ENCODE measurements at regions not wholly inside any gene's neighbourhood (a gene's known extent, or its start where the extent isn't known, plus 50 kb on each side); places are given as distances from the start of the nearest gene placed in this dataset.

DNA sequence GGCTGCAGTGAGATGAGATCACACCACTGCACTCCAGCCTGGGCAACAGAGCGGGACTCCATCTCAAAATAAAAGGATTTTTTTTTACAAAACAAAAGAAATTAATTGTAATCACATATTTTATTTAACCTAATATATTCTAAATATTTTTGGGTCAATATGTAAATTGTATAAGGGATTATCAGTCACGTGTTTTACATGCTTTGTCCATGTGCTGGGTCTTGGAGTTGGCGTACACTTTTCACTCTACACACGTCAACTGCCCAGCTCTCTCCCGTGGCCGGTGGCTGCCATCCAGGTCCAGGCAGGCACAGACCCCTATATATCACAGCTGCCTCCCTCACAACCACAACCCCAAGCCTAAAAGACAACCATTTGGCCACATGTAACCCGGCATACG is 68.1 kb downstream of the RBFOX3 start:
- no peak for DNase-seq (ENCODE audit: low read depth)
- in situ Hi-C loops (cut with HindIII; ENCODE audit: low pct_unique_long_range_greater_than_20kb, low sequenced_read_pairs): no loop called here

DNA sequence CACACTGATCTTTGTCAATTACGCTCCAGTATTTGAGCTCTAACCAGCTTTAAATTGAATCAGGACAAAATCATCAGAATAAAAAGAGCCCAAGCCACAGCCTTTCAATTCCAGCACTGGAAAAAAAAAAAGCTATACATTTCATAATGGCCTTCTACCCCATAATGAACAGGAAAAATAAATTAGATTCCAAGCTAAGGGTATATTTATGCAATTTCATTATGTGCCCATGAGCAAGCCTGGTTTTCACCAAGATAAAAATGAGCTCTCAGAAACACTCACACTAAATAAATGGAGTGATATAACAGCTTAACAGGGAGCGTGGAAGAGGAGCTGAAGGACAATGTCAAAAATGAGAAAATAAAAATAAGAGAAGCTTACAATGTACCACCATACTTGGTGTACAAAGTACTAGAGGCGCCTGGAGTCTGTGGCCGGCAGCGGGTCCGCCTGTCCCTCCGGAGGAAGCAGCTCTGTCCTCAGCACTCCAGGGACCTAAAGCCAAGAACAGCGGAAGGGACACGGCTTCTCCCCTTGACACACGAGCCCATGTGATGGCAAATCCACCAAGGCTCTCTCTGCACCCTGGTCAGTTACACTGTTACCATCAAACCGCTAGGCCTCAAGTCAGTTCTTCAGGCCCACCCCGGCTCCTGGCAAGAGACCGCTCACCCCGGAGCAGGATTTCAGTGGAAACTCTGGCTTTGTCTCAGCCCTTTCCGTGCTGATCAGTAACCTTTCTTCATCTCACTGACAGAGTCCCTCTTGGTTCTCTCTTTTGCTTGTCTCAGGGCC is 69.6 kb downstream of the RBFOX3 start:
- DNase-seq (ENCODE audit: low read depth): no peak
- in situ Hi-C loops (cut with HindIII; ENCODE audit: low pct_unique_long_range_greater_than_20kb, low sequenced_read_pairs): no loop called here

DNA sequence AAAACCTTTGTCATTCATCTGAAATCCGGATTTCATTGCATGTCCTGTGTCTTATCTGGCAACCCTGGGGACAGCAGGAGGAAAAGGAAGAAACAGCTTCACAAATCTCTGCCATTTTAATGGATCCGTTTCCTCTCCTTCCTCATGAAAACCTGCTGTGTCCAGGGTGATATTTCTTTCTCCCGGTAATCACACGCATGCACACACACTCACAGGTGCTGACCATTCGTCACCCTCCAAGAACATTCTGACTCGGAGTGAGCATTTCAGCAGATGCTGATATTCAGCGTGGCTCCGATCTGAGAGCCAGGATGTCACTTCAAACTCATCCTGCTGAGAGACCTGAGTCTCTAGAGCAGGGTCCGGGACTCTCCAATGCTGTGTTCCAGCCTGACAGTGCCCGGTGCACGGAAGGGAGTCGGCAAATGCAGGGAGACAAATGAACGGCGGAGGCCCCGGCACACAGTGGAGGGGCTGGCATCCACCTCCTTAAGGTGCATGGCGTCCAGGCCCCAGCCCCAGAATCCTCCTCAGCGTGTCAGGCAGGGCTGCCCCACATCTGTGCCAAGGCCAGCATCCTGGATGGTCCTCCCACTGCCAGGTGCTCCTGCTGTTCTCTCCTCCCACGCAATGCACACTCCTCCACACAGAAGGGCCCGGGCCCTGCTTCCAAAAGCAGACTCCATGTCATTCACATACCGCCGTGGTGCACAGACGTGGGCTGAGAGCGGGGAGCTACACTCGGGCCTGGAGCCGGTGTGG is 70.7 kb downstream of the RBFOX3 start:
- in situ Hi-C loops (cut with HindIII; ENCODE audit: low pct_unique_long_range_greater_than_20kb, low sequenced_read_pairs): no loop called here

DNA sequence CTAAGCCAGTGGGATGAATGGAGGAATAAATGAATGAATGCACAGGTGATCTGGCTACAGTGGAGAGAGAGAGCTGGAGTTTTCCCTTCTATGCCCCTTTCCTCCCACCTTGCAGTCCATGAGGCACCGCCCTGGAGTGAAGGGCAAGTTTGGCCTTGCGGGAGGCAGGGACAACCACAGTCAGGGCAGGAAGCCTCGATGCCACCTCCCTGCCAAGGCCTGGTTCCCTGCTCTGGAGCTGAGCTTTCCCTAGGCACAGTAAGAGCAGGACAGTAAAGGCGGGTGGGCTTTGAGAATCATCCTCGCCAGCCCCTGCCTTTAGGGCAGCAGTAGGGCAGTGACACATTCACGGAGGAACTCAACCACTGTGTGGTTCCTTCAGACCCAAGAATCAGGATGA is 72.6 kb downstream of the RBFOX3 start:
- in situ Hi-C loops (cut with HindIII; ENCODE audit: low pct_unique_long_range_greater_than_20kb, low sequenced_read_pairs): no loop called here
- no peak for DNase-seq (ENCODE audit: low read depth)

More for the DNA sequence above, 70.7 kb downstream of the RBFOX3 start:
- no peak for DNase-seq (ENCODE audit: low read depth)

DNA sequence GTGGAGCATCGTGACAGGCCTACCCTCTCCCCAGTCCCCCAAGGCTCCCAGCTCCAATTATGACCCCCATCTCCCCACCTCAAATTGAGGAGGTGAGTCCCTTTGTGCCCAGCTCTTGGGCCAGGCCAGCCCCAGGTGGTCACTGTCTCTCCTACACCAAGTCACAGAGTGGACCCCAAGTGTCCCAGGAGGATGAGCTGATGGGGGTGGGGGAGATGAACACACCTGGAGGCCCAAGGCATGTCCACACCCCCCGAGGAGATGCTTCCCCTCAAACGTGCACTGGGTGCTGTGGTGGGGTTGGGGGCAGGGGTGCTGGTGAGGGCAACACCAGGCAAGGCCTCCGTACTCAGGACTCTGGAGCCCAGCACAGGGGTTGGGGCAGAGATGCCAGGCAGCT is 73.2 kb downstream of the RBFOX3 start:
- no peak for DNase-seq (ENCODE audit: low read depth)
- in situ Hi-C loops (cut with HindIII; ENCODE audit: low pct_unique_long_range_greater_than_20kb, low sequenced_read_pairs): no loop called here

DNA sequence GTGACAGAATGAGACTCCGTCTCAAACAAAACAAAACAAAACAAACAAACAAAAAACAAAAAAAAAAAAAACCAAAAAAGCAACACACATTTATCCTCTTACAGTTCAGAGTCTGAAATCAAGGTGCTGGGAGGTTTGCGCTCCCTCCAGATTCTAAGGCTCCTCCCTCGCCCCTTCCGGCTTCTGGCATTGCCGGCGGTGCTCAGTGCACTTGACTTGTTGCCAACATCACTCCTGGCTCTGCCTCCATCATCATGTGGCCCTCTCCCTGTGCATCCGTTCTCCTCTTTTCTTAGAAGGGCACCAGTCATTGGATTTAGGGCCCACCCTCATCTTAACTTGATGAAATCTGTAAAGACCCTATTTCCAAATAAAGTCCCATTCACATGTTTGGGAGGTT is 73.8 kb downstream of the RBFOX3 start:
- in situ Hi-C loops (cut with HindIII; ENCODE audit: low pct_unique_long_range_greater_than_20kb, low sequenced_read_pairs): no loop called here
- DNase-seq (ENCODE audit: low read depth): no peak

DNA sequence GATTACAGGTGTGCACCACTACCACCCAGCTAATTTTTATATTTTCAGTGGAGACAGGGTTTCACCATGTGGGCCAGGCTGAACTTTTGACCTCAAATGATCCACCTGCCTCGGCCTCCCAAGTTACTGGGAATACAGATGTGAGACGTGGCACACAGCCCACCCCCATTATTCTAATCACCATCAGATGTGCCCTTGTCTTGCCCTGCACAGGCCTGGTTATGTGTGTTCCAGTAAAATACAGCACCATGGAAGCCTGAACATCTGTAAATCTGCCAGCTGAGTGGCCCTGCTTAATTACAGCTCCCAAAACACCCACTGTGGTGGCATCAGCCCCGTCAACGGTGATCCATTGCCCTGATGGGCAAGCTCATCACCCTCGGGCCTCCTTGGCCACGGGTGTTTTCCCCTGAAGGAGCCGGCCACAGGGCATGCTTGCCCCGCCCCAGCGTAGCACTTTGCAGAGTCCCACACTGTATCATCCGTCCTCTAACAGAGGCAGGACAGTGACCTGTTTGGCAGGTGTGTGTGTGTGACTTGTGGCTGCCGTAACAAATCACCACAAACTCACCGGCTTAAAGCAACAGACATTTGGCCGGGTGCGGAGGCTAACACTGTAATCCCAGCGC is 74.5 kb downstream of the RBFOX3 start:
- no peak for DNase-seq (ENCODE audit: low read depth)
- in situ Hi-C loops (cut with HindIII; ENCODE audit: low pct_unique_long_range_greater_than_20kb, low sequenced_read_pairs): no loop called here

DNA sequence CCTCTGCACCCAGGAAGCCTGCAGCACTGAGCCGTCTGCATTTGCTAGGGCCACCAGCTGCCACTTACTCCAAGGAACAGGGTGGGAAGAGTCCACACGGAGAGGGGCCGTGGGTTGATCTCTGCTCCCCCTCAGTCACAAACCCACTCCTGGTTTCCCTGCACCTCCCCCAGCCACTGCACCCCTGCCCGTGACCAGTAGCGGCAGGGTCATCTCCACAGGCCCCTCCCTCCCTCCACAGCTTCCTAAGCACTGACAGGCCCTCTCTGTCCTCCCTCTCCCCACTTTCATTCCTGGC is 75.2 kb downstream of the RBFOX3 start:
- DNase-seq (ENCODE audit: low read depth): no peak
- in situ Hi-C loops (cut with HindIII; ENCODE audit: low pct_unique_long_range_greater_than_20kb, low sequenced_read_pairs): no loop called here

DNA sequence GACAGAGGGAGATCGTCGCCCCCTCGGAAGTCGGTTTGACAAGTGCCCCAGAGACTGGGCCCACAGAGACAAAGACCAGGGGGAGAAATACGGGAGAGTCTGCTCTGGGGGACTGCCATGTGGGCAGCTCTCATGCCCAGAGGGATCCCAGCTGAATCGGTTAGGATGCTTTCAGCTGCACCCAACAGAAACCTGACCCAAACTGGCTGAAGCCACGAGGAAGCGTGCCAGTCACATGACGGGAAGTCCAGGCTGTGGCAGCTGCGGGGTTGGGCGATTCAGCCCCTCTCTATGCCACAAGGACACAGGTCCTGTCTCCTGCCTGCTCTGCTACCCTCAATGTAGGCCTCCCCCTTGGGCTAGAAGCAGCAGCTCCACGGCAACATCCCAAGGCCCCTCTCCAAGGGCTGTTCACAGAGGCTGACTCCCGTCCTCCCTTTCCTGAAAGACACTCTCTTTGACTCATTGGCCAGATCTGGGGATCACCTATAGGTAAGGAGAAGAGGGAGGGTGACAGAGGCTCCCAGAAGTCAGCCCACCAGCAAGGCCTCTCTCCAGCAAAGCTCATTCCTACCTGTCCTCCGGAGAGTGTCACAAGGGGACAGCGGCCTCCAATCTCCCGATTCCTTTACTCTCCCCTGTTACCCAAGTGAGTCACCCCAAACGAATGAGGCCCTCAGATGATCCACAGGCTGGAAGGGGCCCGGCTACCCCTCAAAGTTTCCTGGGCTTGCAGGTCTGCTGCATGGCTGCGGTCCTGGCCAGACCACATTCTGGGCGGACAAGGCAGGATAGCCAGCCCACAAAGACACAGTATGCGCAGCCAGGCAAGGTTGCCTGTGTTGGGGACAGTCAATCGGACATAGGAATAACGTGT is 75.8 kb downstream of the RBFOX3 start:
- no peak for DNase-seq (ENCODE audit: low read depth)
- in situ Hi-C loops (cut with HindIII; ENCODE audit: low pct_unique_long_range_greater_than_20kb, low sequenced_read_pairs): no loop called here

DNA sequence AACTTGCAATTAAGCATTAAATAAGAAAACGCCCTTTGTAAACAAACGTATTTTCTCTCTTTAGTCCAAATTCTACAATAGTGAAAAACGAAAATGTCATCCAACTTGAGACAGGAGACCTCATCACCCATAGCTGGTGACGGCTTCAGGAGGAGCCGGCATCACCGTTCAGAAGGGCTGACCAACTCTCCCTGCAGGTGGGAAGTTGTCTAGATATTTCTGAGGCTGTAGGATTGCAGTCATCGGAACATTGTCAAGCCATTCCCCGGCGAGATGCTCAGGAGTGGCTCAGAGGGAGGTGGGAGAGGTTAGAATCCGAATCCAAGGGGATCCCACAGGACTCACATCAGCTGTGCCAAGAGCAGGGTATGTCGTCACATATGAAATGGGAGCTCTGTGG is 76.7 kb downstream of the RBFOX3 start:
- in situ Hi-C loops (cut with HindIII; ENCODE audit: low pct_unique_long_range_greater_than_20kb, low sequenced_read_pairs): no loop called here
- no peak for DNase-seq (ENCODE audit: low read depth)

DNA sequence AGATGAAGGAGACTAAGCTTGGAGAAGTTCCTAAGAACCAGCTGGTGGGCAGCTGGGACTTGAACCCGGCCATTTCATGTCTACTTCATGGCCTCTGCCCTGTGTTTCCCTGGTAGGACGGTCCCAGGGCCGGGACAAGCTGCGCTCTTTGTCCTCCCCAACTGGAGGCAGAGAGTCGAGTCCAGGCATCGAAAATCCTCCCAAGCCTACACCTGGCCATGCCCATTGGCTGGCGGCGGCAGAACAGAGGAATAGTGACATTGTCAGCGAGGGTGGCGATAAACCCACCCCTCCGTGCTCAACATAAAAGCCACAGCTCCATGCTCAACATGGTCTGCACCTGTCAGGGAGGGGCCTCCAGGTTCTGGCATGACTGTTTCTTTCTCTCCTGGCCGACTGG is 77.7 kb downstream of the RBFOX3 start:
- no peak for DNase-seq (ENCODE audit: low read depth)
- in situ Hi-C loops (cut with HindIII; ENCODE audit: low pct_unique_long_range_greater_than_20kb, low sequenced_read_pairs): no loop called here

DNA sequence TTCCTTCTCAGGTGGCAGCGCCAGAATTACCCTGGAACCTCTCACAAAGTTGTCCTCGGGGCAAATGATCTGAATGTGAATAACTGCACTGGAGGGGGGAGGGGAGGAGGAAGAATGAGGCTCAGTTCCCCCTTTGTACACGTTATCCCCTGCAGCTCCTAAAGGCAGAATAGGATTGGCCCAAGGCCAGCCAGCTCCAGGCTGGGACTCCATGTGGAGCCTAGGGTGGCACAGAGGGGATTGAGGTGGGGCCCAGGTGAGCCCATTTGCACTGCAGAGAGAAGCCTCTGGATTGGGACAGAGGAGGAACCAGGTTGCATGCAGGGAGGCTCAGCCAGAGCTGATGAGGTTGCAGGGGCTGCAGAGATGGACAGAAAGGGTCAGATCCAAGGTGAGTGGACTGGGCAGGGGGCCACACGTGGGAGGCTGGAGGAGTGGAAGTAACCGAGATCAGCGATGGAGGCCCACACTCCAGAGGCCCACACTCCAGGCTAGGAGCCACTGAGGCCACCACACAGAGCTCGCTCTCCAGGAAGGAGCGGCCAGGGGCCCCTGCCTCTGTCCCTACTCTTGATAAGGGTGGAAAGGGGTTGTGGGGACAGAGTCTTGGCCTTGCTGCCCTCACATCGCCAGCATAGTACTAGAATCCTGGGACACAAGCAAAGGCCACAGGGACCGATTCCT is 78.6 kb downstream of the RBFOX3 start:
- in situ Hi-C loops (cut with HindIII; ENCODE audit: low pct_unique_long_range_greater_than_20kb, low sequenced_read_pairs): no loop called here
- DNase-seq (ENCODE audit: low read depth): no peak

DNA sequence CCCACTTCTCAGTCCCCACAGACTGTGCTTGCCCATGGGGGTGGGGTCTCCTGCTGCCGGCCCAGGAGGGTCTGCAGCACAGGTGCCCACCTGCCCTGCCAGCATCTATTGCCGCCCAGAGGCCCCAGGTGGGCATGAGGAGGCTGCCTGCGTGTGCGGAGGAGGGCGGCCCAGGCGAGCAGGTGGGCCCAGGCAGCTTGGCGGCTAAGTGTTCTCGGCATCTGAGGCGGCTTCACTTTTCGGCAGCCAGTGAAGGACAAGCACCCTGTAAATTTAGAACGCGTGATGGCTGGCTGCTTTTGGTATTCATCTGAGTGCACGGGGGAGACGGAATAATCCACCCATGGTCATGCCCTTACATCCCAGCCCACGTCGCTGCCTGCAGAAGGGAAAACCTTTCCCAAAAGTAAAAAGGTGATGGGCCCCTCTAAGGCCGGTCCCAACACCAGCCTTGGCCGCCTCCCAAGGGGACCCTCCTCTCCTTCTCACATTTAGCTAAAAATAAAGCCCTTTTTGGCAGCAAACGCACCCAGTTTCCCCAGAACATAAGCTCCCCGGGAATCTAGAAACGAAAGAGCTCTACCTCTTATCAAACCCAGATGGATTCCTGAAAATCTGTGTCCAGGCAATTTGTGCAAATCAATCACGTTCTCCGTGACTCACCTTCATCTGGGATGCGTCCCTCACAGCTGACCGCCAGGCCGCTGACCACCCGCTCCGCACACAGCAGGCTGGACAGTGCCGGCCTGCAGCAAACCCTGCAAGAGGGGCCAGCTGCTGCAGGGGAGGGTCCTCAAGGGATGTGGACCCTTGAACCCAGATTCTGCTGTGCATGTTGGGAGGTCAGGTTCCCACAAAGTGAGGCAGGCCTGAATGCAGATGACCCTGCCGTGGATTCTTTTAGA is 79.4 kb downstream of the RBFOX3 start:
- in situ Hi-C loops (cut with HindIII; ENCODE audit: low pct_unique_long_range_greater_than_20kb, low sequenced_read_pairs): no loop called here
- DNase-seq (ENCODE audit: low read depth): no peak

DNA sequence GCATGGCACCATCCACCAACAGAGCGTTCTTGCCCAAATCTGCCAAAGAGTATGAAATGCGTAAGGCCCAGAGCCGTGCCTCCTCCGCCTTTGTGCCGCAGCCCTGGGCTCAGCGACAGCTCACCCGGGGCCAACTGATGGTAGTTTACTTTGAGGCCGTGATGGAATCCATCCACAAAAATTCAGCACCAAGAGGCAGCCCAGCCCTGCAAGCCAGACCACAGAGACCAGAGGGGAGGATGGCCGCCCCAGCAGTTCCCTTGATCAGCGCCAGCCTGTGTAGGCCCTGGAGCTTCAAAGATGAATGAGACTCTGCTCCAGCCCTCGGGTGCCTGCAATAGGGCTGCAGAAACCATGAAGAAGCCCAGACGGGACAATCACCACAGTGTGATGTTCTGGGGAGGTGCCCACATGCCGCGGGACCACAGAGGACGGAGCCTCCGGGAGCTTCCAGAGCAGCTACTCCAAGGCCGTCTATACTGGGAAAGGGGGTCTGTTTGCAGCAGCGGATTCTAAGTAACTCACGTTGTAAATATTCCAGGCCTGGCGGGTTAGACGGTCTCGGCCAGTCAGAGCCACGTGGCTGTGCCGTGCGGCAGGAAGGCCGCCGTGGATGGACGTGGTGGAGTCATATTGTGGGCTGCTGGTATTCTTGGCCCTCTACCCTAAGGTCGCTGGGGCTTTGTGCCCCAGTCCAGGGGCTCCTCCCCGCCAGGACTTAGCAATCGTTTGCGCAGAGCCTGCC is 80.3 kb downstream of the RBFOX3 start:
- in situ Hi-C loops (cut with HindIII; ENCODE audit: low pct_unique_long_range_greater_than_20kb, low sequenced_read_pairs): no loop called here
- no peak for DNase-seq (ENCODE audit: low read depth)

DNA sequence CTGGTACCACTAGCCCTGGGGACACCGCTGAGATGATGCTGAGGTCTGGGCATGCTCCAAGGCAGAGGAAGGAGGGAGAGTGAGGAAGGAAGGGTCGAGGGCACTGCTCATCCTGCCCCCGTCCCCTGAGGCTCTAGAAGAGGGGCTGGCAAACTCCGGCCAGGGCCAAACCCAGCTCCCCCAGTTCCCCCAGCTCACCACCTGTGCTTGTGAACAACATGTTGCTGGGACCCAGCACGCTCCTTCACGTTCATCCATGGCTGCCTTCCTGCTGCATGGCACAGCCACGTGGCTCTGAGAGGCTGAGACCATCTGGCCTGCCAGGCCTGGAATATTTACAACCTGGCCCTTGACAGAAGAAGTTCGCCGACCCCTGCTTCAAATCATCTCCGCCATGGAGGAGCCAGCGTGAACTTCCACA is 81.2 kb downstream of the RBFOX3 start:
- in situ Hi-C loops (cut with HindIII; ENCODE audit: low pct_unique_long_range_greater_than_20kb, low sequenced_read_pairs): no loop called here
- DNase-seq (ENCODE audit: low read depth): no peak

DNA sequence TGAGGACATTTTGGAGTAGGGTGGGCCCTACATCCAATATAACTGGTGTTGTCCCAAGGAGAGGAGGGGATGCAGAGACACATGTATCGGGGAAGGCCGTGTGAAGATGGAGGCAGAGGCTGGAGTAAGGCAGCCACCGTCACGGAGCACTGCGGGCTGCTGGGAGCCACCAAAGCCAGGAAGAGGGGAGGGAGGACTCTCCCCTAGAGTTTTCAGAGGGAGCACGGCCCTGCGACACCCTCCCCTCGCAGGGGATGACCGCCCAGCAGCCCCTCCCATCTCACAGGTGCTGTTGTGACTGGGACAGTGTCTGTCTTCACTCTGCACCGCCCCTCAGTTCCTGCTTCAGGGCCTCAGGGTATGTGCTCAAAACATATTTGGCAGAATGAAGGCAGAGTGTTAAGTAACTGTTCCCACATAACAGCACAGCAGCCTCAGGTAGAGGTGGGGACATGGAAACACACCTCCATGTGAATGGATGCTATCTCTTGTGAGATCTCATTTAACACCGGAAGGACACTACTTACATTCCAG is 82.2 kb downstream of the RBFOX3 start:
- in situ Hi-C loops (cut with HindIII; ENCODE audit: low pct_unique_long_range_greater_than_20kb, low sequenced_read_pairs): no loop called here
- no peak for DNase-seq (ENCODE audit: low read depth)
